ENCODE measurements at regions not wholly inside any gene's neighbourhood (a gene's known extent, or its start where the extent isn't known, plus 50 kb on each side); places are given as distances from the start of the nearest gene placed in this dataset.

- TF ChIP-seq TAF1 (IDR thresholded peaks at IDR 0.05; ENCODE audit: low read depth) (no peak), SMC3 (conservative IDR thresholded peaks at IDR 0.05; ENCODE audit: poor library complexity) (no peak), RAD21 (conservative IDR thresholded peaks at IDR 0.05) (no peak), REST (IDR thresholded peaks at IDR 0.05; ENCODE audit: borderline replicate concordance) (no peak), EP300 (conservative IDR thresholded peaks at IDR 0.05; ENCODE audit: poor library complexity, severe bottlenecking) (no peak), MXI1 (conservative IDR thresholded peaks at IDR 0.05; ENCODE audit: poor library complexity, severe bottlenecking) (no peak), CTCF (IDR thresholded peaks at IDR 0.05; ENCODE audit: poor library complexity, severe bottlenecking) (no peak), POLR2AphosphoS5 (IDR thresholded peaks at IDR 0.05) (no peak), EZH2 (IDR thresholded peaks at IDR 0.05; ENCODE audit: borderline replicate concordance, insufficient read depth, low read length, poor library complexity, severe bottlenecking) (no peak)
- H3K36me3 ChIP-seq (ENCODE audit: insufficient read depth, low read length): no peaks in the 10 kb centered on the region
- no peak overlapping the region for H3K27ac ChIP-seq (ENCODE audit: low read length)
- no peaks in the 10 kb centered on the region for H3K79me2 ChIP-seq (replicated peaks; ENCODE audit: insufficient read depth, low read length)
- no peaks in the 10 kb centered on the region for H3K9me2 ChIP-seq (ENCODE audit: insufficient read depth, low read length)
- no peak overlapping the region for H3K9ac ChIP-seq (ENCODE audit: low read length)
- no peak overlapping the region for H2AFZ ChIP-seq (ENCODE audit: low read depth, low read length)
- H3K9me3 ChIP-seq (ENCODE audit: low read length): no peaks in the 10 kb centered on the region
- H3K4me3 ChIP-seq (ENCODE audit: low read length): no peak overlapping the region
- no peaks in the 10 kb centered on the region for H4K20me1 ChIP-seq (ENCODE audit: insufficient read depth)
- no peaks in the 10 kb centered on the region for H3F3A ChIP-seq (ENCODE audit: insufficient read depth, low read length, poor library complexity, severe bottlenecking)
- no peaks in the 10 kb centered on the region for H3K27me3 ChIP-seq (ENCODE audit: insufficient read depth, low read depth, low read length)
- H3K4me2 ChIP-seq (ENCODE audit: low read length): no peak overlapping the region
Measured at GRCh38 chr21:38610623-38611251, 112.5 kb upstream of the ERG start.

- H3K36me3 ChIP-seq (ENCODE audit: insufficient read depth, low read length): no peaks in the 10 kb centered on the region
- H3K4me3 ChIP-seq (ENCODE audit: low read length): no peak overlapping the region
- no peaks in the 10 kb centered on the region for H3K27me3 ChIP-seq (ENCODE audit: insufficient read depth, low read depth, low read length)
- no peaks in the 10 kb centered on the region for H3K9me3 ChIP-seq (ENCODE audit: low read length)
- no peak for TF ChIP-seq REST (IDR thresholded peaks at IDR 0.05; ENCODE audit: borderline replicate concordance)
- no peak for TF ChIP-seq CTCF (IDR thresholded peaks at IDR 0.05; ENCODE audit: poor library complexity, severe bottlenecking)
- TF ChIP-seq MXI1 (conservative IDR thresholded peaks at IDR 0.05; ENCODE audit: poor library complexity, severe bottlenecking): no peak
- TF ChIP-seq RAD21 (conservative IDR thresholded peaks at IDR 0.05): no peak
- no peak for TF ChIP-seq SMC3 (conservative IDR thresholded peaks at IDR 0.05; ENCODE audit: poor library complexity)
- no peak for TF ChIP-seq POLR2AphosphoS5 (IDR thresholded peaks at IDR 0.05)
- H3K9me2 ChIP-seq (ENCODE audit: insufficient read depth, low read length): no peaks in the 10 kb centered on the region
- no peaks in the 10 kb centered on the region for H3K79me2 ChIP-seq (replicated peaks; ENCODE audit: insufficient read depth, low read length)
- H3K27ac ChIP-seq (ENCODE audit: low read length): no peak overlapping the region
- no peak overlapping the region for H3K9ac ChIP-seq (ENCODE audit: low read length)
- no peak overlapping the region for H3K4me2 ChIP-seq (ENCODE audit: low read length)
- H4K20me1 ChIP-seq (ENCODE audit: insufficient read depth): no peaks in the 10 kb centered on the region
- no peaks in the 10 kb centered on the region for H3F3A ChIP-seq (ENCODE audit: insufficient read depth, low read length, poor library complexity, severe bottlenecking)
- H2AFZ ChIP-seq (ENCODE audit: low read depth, low read length): no peak overlapping the region
Measured at GRCh38 chr21:38611277-38611676, 113.0 kb upstream of the ERG start.

Measured in neural cell (in vitro differentiated cells).